ENCODE measurements at regions not wholly inside any gene's neighbourhood (a gene's known extent, or its start where the extent isn't known, plus 50 kb on each side); places are given as distances from the start of the nearest gene placed in this dataset.

- no peak for DNase-seq
Measured at GRCh38 chr2:15049096-15049993, 416.8 kb downstream of the LRATD1 start.

DNA sequence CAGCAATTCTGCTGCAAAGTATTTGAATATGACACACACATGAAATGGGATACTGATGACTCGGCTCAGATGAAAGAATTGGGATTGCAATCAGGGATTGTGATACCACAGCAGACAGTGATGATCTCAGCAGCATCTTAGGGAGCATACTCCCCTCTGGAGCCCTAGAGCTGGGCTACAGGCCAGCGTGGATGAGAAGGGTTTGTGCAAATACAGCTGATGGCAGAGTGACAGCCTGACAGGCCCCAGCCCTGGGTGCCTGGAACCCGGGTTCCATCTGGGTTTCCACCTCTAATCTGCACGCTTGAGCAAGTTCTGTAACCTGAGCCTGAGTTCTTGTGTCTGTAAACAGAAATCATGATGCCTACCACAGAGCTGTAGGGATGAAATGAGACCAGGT lies 418.0 kb downstream of the LRATD1 start:
- no peak for DNase-seq

DNA sequence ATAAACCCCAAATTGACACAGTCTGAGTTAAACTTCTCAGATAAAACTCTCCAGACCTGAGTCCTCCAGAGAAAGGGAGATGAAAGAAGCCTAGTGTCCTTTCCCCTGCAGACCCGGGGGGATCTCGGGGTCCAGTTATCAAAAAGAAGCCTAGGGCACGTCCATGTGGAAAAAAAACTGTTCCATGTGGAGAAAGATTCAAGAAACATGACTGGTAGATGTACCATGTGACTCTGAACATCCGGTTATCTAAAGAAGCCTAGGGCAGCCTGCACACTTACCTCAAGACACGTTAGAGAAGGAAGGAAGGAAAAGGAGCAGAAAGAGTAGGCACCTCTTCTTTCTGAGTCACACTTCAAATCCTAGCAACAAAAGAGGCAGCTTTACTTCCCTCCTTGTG lies 421.0 kb downstream of the LRATD1 start:
- DNase-seq, result no peak

DNA sequence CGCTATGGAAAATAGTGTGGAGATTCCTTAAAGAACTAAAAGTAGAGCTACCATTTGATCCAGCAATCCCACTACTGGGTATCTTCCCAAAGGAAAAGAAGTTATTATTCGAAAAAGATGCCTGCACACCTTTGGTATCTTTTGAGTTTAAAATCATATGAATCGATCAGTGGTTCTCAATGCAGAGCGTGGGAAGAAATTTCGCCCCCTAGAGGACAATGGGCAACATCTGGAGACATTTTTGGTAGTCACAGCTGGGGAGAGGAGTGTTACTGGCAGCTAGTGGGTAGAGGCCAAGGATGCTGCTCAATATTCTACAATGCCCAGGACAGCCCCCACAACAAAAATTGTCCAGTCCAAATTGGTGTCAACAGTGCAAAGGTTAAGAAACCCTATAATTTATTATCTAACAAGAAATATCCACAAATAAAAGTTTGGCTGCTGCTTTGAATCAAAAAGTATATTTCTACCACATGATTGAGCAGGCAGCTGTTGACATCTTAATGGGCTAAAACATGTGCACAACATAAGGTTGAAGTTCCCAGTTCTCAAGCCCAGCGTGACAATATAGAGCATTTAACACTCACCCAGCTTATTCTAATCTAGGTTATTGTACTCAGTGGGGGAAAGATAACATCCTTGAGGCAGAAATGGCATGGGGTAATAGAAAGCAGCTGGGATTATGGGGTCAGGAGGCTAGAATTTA lies 425.7 kb downstream of the LRATD1 start:
- no peak for DNase-seq

GRCh38 chr2:15058721-15059157 lies 426.2 kb downstream of the LRATD1 start:
- DNase-seq, result no peak

DNA sequence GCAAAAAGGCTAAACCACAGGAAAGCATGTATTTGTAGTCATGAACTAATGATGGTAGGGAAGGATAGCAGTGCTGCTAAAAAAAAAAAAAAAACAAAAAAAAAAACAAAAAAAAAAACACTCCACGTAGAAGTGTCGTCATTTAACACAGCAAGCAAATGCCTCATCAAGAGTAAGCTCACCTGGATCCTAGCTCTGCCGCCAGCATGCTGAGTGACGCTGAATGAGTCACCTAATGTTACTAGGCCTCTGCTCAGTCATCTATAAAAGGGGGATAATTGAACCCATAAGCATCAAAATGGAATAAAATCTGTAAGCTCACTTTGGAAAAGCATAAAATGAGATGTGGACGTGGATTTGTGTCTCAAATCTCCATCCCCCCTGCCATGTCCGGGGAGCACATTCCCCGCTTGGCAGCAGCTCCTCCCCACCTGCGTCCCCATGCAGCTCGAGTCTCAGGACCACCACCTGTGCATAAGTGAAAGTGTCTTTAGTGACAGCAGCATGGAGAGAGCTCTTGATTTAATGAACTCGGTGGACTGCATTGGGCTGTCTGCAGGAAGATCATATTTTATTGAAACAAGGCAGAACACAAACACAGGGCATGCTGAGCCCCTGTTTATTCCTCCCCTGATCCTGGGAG lies 427.5 kb downstream of the LRATD1 start:
- no peak for DNase-seq

DNA sequence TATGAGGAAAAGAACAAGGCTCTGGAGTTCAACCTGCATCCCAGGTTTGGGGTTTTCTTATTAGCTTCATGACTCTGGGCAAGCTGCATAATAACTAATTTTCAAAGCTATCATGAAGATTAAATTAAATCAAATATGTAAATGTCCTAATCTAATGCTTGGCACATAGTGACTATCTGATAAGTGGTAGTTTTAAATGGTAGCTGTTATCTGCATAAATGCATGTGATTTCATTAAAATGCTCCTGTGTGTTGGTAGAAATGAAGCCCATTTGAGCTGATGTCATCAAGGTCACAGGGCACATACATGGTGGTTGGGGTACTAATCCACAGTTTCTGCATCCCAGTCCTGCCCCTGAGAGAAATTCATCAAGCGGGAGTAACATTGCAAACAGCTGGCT lies 428.8 kb downstream of the LRATD1 start:
- DNase-seq, result no peak

GRCh38 chr2:15066138-15066537 lies 433.6 kb downstream of the LRATD1 start:
- DNase-seq, result no peak

DNA sequence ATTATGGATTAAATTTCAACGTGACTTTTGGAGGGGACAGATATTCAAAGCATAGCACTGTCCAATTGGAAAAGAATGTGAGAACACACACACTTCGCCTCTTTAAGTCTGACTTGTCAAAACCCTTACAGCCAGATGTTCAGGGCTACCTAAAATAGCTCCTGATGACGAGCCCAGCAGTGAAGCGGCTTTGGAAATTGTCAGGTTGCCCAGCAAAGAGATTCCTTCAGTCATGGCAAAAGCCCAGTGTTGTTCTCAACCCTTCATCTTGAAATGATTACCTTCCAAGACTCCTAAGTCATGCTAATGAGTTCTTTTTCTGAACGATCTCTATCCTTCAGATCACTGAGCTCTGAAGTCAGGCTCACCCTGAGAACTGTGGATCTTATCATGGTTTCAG lies 436.6 kb downstream of the LRATD1 start:
- DNase-seq, result no peak

DNA sequence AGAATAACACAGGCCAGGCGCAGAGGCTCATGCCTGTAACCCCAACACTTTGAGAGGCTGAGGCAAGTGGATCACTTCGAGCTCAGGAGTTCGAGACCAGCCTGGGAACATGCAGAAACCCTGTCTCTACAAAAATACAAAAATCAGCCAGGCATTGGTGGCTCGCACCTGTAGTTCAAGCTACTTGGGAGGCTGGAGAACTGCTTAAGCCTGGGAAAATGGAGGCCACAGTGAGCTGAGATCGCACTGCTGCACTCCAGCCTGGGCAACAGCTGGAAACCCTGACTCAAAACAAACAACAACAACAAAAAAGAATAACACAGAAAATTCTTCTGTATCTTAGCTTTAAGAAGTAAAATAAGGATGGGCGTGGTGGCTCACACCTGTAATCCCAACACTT lies 440.3 kb downstream of the LRATD1 start:
- DNase-seq, result no peak

GRCh38 chr2:15073664-15074063 lies 441.1 kb downstream of the LRATD1 start:
- no peak for DNase-seq

- no peak for DNase-seq
Measured at GRCh38 chr2:15074319-15074718, 441.8 kb downstream of the LRATD1 start.

- no peak for DNase-seq
Measured at GRCh38 chr2:15074751-15075700, 442.5 kb downstream of the LRATD1 start.

DNA sequence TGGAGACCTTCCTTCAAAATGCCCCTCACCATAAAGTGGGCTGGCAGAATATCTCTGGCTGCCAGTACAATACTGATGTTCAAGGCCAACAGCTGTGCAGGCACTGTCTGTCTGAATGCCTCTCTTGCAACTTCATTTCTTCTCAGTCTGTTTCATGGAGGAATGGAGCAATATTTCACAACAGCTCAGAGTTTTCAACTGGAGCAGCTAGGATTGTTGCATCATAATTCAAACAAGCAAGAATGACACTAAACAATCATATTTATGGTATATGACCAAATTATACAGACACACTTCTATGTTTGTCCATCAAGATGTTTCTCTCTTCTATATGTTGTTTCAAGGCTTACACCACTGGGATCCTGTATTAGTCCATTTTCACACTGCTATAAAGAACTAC lies 444.2 kb downstream of the LRATD1 start:
- no peak for DNase-seq

GRCh38 chr2:15081356-15081755 lies 448.8 kb downstream of the LRATD1 start:
- DNase-seq, result no peak

GRCh38 chr2:15082105-15083058 lies 449.9 kb downstream of the LRATD1 start:
- DNase-seq, result no peak

- DNase-seq, result no peak
Measured at GRCh38 chr2:15084826-15085489, 452.4 kb downstream of the LRATD1 start.

DNA sequence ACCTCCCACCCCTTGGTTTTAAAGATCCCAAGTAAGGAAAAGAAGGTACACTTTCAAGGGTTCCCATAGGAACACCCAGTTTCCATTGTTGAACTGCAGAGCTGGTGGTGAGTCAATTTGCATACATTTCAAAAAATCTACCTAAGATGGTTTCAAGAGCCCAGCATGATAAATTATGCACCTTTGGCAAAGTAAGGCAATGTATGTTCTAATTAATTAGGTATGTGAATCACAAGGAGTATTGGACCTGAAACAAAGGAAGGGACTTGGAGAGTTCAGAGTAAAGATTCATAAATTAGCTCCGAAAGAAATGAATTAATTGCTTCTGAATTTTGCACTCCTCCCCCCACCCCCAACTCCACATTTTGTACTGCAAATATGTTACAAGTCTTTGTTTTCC lies 459.7 kb downstream of the LRATD1 start:
- no peak for DNase-seq

GRCh38 chr2:15092691-15093090 lies 460.2 kb downstream of the LRATD1 start:
- DNase-seq, result no peak

DNA sequence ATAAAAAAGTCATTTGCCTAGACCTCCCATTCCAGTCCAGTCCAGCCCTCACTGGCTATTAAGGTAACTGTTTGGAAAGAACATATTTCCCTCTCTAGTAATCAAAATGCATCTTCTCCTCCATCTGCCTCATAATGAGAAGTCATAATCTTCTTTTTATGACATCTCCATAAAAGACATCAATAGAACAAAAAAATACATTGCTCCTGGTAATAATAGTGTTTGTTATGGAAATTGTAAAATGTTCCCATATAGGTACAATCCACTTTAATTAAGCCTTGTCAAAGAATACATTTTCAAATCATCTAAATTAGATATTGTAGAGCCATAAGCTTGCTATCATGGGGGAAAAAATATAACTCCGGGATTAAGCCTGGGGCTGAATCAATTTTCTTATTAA lies 461.6 kb downstream of the LRATD1 start:
- no peak for DNase-seq

GRCh38 chr2:15096873-15097272 lies 464.3 kb downstream of the NBAS start:
- no peak for DNase-seq
